PFSK-1 (cell line): ENCODE measurements at regions not wholly inside any gene's neighbourhood (a gene's known extent, or its start where the extent isn't known, plus 50 kb on each side); places are given as distances from the start of the nearest gene placed in this dataset.

Experiments
- FOXP2 ChIP-seq: optimal IDR thresholded peaks from 2 replicates; pipeline ENCODE3; 2011; ENCODE audit warnings: borderline replicate concordance, control low read depth, inconsistent platforms; ENCODE audit not compliant: insufficient read depth; ENCODE audit errors: extremely low read length, extremely low read depth
- POLR2AphosphoS5 ChIP-seq: IDR thresholded peaks from 2 replicates; pipeline ENCODE4 v1.6.1; 2012; ENCODE audit warnings: low read depth, mild to moderate bottlenecking, control low read depth, low read length, moderate library complexity
- REST ChIP-seq, 2 experiments: IDR thresholded peaks; 2 replicates each; pipeline versions ENCODE4 v1.6.1 to v1.8.0; 2011 to 2012; ENCODE audit warnings: low read depth in 2 of 2, low read length in 2 of 2, control low read depth in 1 of 2, inconsistent platforms in 1 of 2, mild to moderate bottlenecking in 1 of 2, moderate library complexity in 1 of 2; ENCODE audit not compliant: insufficient read depth in 1 of 2
- SIN3A ChIP-seq: IDR thresholded peaks from 2 replicates; pipeline ENCODE4 v1.6.1; 2012; ENCODE audit warnings: mild to moderate bottlenecking, low read length, moderate library complexity, borderline replicate concordance; ENCODE audit not compliant: insufficient read depth
- TAF1 ChIP-seq: IDR thresholded peaks from 2 replicates; pipeline ENCODE4 v1.6.1; 2012; ENCODE audit warnings: low read length, control low read depth, borderline replicate concordance; ENCODE audit not compliant: insufficient read depth

DNA sequence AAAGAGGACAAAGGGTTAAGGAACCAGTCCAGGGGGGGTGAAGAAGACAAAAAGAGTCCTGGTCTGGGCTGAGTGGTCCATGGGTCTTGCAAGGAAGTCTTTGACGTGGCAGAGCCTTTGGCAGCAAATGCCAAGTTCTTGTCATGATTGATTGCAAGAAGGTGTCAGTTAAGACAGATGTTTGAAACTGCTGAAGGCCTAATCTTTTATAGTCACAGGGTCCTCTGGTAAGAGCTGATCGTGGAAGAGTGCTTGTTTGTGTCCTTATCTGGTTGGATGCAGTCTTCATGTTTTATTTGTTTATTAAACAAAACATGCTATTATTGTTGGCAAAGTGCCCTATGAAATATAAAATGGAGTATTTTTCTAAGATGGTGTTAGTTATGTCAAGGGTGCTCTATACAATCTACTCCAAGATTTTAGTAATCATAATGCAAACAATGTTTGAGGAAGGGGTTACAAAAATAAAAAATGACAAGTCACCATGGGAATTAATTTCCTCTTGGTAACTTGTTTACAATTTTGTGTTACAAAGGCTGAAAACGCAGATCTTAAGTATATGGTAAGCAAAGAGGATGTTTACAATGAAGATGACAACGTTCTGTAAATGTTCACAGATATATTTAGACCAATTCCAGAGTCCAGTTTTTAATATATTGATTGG is 85.9 kb downstream of the MAGED4 start:
- TF ChIP-seq TAF1 (no peak), POLR2AphosphoS5 (no peak)

DNA sequence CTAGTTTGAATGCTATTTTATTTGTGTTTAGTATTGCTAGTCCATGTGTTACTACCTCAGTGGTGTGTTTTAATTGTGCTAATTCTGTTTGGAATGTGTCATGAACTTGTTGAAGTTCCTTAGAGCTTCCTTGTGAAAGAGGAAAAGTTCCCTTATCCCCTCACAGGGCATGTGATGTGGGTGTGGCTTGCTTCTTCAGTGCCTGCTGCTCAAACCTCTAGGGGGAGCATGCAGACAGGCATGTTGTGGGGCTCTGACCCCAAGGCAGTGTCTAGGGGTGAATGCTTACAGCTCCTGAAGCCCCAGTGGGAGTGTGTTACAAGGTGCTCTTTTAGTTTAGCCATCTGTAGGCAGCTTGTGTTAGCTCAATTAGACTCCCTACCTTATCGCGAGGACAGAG is 86.5 kb downstream of the MAGED4 start:
- TF ChIP-seq REST (IDR thresholded peaks at IDR 0.05; ENCODE audit: insufficient read depth in 1 of 2, low read depth in 2 of 2, low read length in 2 of 2) (no peak), SIN3A (no peak), POLR2AphosphoS5 (no peak), FOXP2 (no peak), TAF1 (no peak)

- no peak for TF ChIP-seq TAF1
- TF ChIP-seq FOXP2, result no peak
- TF ChIP-seq SIN3A, result no peak
- no peak for TF ChIP-seq POLR2AphosphoS5
- TF ChIP-seq REST (IDR thresholded peaks at IDR 0.05; ENCODE audit: insufficient read depth in 1 of 2, low read depth in 2 of 2, low read length in 2 of 2), result no peak
Measured at GRCh38 chrX:52277666-52278065, 91.2 kb upstream of the XAGE2 start.

DNA sequence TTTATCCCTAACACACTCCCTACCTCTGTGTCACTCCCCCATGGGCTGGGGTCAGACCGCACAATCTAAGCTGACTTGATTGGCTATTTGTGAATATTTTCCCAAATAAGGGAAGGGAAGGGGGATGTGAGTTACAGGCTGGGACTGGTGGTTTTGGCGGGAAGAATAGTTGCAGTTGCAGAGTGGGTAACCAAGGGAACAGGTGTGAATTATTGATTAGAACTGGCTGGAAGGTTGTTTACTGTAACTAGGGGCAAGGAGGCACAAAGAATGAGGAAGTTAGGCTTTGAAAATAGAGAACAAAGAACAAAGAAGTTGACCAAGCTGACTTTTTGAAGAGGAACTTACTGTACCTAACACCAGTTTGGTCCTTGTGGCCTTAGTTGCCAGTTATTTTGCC is 88.0 kb upstream of the XAGE2 start:
- TF ChIP-seq POLR2AphosphoS5 (no peak), SIN3A (no peak), REST (IDR thresholded peaks at IDR 0.05; ENCODE audit: insufficient read depth in 1 of 2, low read depth in 2 of 2, low read length in 2 of 2) (no peak), FOXP2 (no peak), TAF1 (no peak)

DNA sequence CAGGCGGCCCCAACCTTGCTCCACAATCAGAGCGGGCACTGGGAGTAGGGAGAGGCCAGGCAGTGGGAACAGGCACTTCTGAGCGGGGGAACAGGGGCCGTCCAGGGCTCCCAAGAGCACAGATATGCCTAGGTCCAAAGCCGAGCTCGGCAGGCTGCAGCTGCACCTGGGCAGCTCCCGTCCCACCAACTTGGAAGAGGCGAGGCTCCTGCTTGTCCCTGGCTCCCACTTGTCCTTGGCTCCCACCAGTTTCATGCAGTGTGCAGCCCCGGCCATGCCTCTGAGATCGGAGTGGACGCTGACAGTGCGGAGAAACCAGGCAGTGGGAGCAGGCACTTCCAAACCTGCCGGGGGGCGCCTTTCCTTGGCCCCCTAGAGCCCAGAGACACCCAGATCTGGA is 84.0 kb upstream of the XAGE2 start:
- TF ChIP-seq FOXP2 (no peak), POLR2AphosphoS5 (no peak), REST (IDR thresholded peaks at IDR 0.05; ENCODE audit: insufficient read depth in 1 of 2, low read depth in 2 of 2, low read length in 2 of 2) (no peak), SIN3A (no peak), TAF1 (no peak)
